ENCODE measurements at regions not wholly inside any gene's neighbourhood (a gene's known extent, or its start where the extent isn't known, plus 50 kb on each side); places are given as distances from the start of the nearest gene placed in this dataset.
"Not testable (repeated sequence)": the region's sequence is repeated elsewhere in the genome, so short reads cannot be mapped to it uniquely, and the experiment has no call there.

DNA sequence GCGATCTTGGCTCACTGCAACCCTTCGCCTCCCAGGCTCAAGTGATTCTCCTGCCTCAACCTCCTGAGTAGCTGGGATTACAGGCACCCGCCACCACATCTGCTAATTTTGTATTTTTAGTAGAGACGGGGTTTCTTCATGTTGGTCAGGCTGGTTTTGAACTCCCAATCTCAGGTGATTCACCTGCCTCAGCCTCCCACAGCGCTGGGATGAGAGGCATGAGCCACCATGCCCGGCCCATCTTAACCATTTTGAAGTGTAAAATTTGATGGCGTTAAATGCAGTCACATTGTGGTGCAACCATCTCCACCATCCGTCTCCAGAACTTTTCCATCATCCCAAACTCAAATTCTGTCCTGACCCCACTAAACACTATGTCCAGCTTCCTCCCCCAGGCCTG lies 61.8 kb upstream of the METTL9 start:
- not testable (repeated sequence) for H3K9me3 Mint-ChIP-seq; DNase-seq; H3K4me3 Mint-ChIP-seq; H3K27me3 Mint-ChIP-seq; H3K27ac Mint-ChIP-seq; H3K36me3 Mint-ChIP-seq (ENCODE audit: low read depth)
- peaks cover 33% of the 10 kb centered on the region for H3K4me1 Mint-ChIP-seq (ENCODE audit: low read depth)

DNA sequence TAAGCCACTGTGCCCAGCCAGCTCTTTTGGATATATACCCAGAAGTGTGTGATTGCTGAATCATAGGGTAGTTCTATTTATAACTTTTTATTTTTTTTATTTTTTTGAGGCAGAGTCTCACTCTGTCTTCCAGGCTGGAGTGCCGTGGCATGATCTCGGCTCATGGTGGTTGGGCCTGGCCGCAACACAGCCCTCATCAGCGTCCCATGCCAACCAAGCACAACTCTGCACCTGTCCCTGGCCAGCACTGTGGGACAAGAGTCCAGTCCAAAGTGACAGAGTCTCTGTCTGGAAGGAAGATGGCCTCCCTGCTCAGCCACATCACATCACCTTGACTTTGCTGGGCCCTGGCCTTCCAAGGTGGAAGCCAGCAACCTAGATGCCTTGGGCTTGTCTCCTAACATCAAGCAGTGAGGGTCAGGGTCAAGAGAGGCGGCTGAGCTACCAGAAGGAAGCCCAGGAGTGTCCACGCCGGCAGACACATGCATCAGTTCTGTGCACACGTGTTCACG lies 60.2 kb upstream of the METTL9 start:
- Mint-ChIP-seq H3K4me1 (ENCODE audit: low read depth) (peaks cover 36% of the 10 kb centered on the region), H3K27ac (peak overlapping the region; percentile 93)
- not testable (repeated sequence) for DNase-seq; H3K36me3 Mint-ChIP-seq (ENCODE audit: low read depth); H3K4me3 Mint-ChIP-seq; H3K27me3 Mint-ChIP-seq; H3K9me3 Mint-ChIP-seq

DNA sequence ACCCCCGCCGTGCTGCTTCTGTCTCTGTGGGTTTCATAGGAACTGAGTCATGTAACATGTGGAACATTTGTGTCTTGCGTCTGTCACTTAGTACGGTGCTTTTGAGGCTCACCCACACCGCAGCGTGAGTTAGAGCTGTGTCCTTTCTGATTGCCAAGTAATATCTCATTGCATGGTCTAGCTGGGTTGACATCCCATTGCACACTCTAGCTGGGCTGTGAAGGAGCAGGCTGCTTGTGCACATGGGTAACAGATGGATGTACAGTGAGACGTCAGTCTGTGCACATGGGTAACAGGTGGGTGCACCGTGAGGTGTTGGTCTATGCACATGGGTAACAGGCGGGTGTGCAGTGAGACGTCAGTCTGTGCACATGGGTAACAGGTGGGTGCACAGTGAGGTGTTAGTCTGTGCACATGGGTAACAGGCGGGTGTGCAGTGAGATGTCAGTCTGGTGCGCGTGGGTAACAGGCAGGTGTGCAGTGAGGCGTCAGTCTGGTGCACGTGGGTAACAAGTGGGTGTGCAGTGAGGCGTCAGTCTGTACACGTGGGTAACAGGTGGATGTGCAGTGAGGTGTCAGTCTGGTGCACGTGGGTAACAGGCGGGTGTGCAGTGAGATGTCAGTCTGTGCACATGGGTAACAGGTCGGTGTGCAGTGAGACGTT lies 58.5 kb upstream of the METTL9 start:
- not testable (repeated sequence) for H3K9me3 Mint-ChIP-seq; H3K36me3 Mint-ChIP-seq (ENCODE audit: low read depth); H3K27me3 Mint-ChIP-seq
- Mint-ChIP-seq H3K4me1 (ENCODE audit: low read depth) (peaks cover 36% of the 10 kb centered on the region), H3K27ac (peak overlapping the region; percentile 93), H3K4me3 (peak overlapping the region; percentile 32)
- peak; percentile 86 for DNase-seq

DNA sequence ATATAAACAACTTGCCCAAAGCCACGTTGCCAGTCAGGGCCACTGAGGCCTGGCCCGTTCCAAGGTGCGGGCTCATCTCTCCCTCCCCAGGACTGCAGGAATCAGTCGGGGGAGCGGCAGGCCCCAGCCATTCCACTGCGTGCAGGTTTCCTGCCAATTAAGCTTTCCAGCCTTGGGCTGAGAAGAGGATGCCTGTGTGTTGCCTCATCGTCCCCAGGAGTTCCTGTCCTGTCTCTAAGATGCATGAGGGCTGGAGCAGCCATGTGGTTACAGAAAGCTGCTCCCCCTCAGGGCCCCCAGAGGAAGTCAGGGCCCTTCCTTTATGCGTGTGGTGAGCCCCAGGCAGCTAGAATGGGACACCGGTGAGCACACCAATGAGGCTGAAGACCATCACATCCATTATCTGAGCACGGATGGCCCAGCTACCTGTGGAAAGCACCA lies 57.7 kb upstream of the METTL9 start:
- H3K36me3 Mint-ChIP-seq (ENCODE audit: low read depth); H3K9me3 Mint-ChIP-seq; DNase-seq; H3K27me3 Mint-ChIP-seq; H3K4me3 Mint-ChIP-seq: not testable (repeated sequence)
- H3K27ac Mint-ChIP-seq: peak overlapping the region; percentile 93
- peaks cover 36% of the 10 kb centered on the region for H3K4me1 Mint-ChIP-seq (ENCODE audit: low read depth)

DNA sequence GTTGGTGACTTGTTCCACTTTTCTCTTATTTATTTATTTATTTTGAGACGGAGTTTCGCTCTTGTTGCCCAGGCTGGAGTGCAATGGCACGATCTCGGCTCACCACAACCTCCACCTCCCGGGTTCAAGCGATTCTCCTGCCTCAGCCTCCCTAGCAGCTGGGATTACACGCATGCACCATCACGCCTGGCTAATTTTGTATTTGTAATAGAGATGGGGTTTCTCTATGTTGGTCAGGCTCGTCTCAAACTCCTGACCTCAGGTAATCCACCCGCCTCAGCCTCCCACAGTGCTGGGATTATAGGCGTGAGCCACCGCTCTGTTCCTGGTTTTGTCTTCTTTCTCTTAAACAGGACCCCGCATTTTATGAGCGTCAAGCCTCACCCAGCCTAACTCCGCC lies 57.3 kb upstream of the METTL9 start:
- not testable (repeated sequence) for H3K27ac Mint-ChIP-seq

DNA sequence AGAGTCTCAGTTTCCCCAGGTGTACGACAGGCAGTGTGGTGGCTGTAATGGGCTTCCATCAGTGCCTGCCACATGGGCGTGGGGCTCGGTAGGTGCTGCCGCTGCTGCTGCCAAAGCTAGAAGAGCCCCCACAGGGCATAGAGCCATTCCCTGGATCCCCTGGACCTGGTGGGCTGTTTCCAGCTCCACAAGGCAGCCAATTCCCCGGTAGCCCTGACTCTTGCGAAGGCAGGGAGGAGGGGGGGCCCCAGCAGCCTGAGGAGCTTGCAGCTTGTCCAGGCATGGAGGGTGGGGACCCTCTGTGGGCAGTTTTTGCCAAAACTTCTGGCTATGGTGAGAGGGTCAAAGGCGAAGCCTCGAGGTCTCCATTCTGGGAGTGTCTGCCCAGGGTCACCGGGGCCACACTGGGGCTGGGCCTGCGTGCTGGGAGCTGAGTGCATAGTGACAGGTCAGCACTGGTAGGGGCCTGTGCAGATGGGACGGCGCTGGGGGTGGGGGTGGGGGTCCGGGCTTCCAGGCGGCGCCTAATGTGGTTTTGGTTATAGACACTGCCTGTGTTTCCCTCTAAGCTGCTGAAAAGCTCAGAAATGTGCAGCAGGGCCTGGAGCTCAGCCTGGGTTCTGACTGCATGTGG lies 56.8 kb upstream of the METTL9 start:
- H3K27ac Mint-ChIP-seq; H3K27me3 Mint-ChIP-seq; DNase-seq; H3K9me3 Mint-ChIP-seq; H3K36me3 Mint-ChIP-seq (ENCODE audit: low read depth); H3K4me3 Mint-ChIP-seq: not testable (repeated sequence)
- peaks cover 35% of the 10 kb centered on the region for H3K4me1 Mint-ChIP-seq (ENCODE audit: low read depth)

More for the DNA sequence above, 57.3 kb upstream of the METTL9 start:
- not testable (repeated sequence) for DNase-seq; H3K36me3 Mint-ChIP-seq (ENCODE audit: low read depth); H3K9me3 Mint-ChIP-seq; H3K4me3 Mint-ChIP-seq; H3K27me3 Mint-ChIP-seq
- H3K4me1 Mint-ChIP-seq (ENCODE audit: low read depth): peaks cover 36% of the 10 kb centered on the region

DNA sequence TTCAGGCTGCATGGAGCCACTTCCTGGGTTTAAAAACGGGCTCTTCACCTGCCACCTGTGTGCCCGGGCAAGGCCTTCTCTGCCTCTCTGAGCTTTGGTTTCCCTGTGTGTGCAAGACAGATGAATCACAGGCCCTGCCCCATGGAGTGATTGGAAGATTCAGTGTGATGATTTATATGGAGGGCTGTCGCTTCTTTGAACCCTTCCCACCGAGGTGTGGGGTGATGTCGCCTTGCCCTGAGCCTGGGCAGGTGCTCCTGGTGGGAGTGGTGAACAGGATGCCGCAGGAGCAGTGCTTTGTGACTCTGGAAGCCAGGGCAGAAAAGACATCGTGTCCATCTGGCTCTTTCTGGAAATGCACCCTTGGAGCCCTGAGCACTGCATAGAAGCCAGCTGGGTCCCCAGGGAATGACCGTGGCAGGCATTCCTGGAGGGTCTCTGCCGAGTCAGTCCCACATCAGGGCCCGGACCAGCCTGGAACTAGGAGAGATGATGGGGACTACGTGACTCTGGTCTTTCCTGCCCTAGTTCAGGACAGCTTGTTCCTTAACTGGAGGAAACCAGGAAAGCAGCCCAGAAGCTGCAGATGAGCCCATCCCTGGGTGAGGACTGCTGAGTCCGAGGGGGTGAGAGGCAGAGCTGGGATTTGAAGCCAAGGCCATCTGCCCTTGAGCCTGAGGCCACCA lies 56.1 kb upstream of the METTL9 start:
- peaks cover 34% of the 10 kb centered on the region for H3K4me1 Mint-ChIP-seq (ENCODE audit: low read depth)
- not testable (repeated sequence) for H3K36me3 Mint-ChIP-seq (ENCODE audit: low read depth); H3K9me3 Mint-ChIP-seq; H3K27ac Mint-ChIP-seq; H3K4me3 Mint-ChIP-seq; H3K27me3 Mint-ChIP-seq; DNase-seq

DNA sequence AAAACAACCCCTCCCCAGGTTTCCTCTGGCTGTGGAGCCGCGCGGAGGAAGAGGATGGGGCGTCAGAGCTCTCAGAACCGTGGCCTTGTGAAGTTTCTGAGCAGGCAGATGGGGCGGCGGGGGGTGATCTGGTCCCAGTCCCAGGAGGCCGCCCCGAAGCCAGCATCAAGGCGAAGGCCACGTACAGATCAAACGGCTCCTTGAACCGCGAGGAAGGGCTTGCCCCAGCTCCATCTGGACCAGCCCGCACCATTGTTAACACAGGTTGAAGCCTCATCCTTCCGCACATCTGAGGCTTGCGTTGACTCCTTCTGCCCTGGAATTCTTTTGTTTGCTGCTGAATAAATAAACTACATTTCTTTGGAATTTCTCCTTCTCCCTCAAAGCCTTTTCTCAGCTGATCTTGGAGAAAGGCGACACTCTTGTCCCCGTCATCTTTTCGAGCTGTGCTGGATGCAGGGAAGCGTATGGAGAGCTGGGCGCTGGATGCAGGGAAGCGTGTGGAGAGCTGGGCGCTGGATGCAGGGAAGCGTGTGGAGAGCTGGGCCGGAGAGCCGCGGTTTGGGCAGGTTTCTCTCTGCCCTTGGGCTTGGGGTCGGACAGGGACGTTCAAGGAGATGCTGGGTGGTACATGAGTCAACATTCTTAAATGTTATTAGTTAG lies 53.6 kb upstream of the METTL9 start:
- H3K36me3 Mint-ChIP-seq (ENCODE audit: low read depth); H3K27me3 Mint-ChIP-seq; H3K27ac Mint-ChIP-seq; H3K4me3 Mint-ChIP-seq; H3K9me3 Mint-ChIP-seq; DNase-seq: not testable (repeated sequence)
- peaks cover 16% of the 10 kb centered on the region for H3K4me1 Mint-ChIP-seq (ENCODE audit: low read depth)

DNA sequence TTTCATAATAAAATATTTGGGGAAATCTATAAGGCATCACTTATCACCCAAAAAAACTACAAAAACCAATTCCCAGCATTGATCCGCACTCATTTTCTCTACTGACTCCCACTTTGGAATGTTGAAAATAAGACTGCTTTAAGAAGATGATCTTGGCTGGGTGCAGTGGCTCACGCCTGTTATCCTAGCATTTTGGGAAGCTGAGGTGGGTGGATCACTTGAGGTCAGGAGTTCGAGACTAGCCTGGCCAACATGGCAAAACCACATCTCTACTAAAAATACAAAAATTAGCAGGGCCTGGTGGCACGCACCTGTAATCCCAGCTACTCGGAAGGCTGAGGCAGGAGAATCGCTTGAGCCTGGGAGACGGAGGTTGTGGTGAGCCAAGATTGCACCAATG lies 50.0 kb upstream of the METTL9 start:
- not testable (repeated sequence) for DNase-seq; H3K9me3 Mint-ChIP-seq; H3K4me1 Mint-ChIP-seq (ENCODE audit: low read depth); H3K27me3 Mint-ChIP-seq; H3K4me3 Mint-ChIP-seq; H3K27ac Mint-ChIP-seq; H3K36me3 Mint-ChIP-seq (ENCODE audit: low read depth)
